NK-92 treated with Interleukin-12 subunit alpha and Interleukin-12 subunit beta, amount 100 ng/mL, for 24 hours (cell line): ENCODE measurements at regions not wholly inside any gene's neighbourhood (a gene's known extent, or its start where the extent isn't known, plus 50 kb on each side); places are given as distances from the start of the nearest gene placed in this dataset.

Source experiments
- DNase-seq: peaks from one replicate; lab custom pipeline; 2025; lab: John Stamatoyannopoulos, UW

GRCh38 chr12:111196532-111196931, 172.4 kb downstream of the PHETA1 start:
- no peak for DNase-seq

GRCh38 chr12:111195316-111195715, 173.6 kb downstream of the PHETA1 start:
- no peak for DNase-seq

- DNase-seq = no peak
Observed at GRCh38 chr12:111194703-111195051, 174.2 kb downstream of the PHETA1 start.

- no peak for DNase-seq
Observed at GRCh38 chr12:111193977-111194702, 174.8 kb downstream of the PHETA1 start.

- DNase-seq = no peak
Observed at GRCh38 chr12:111193496-111193895, 175.4 kb downstream of the PHETA1 start.

GRCh38 chr12:111193067-111193466, 175.8 kb downstream of the PHETA1 start:
- DNase-seq = no peak

GRCh38 chr12:111192647-111193046, 176.2 kb downstream of the PHETA1 start:
- no peak for DNase-seq

- DNase-seq = no peak
Observed at GRCh38 chr12:111190741-111191526, 178.0 kb downstream of the PHETA1 start.

GRCh38 chr12:111189792-111190191, 179.1 kb downstream of the PHETA1 start:
- no peak for DNase-seq

- DNase-seq = no peak
Observed at GRCh38 chr12:111188436-111188835, 180.5 kb downstream of the PHETA1 start.

- no peak for DNase-seq
Observed at GRCh38 chr12:111186347-111186746, 182.5 kb downstream of the PHETA1 start.

GRCh38 chr12:111185889-111186227, 183.0 kb downstream of the PHETA1 start:
- DNase-seq = no peak

GRCh38 chr12:111185206-111185888, 183.5 kb downstream of the PHETA1 start:
- no peak for DNase-seq

GRCh38 chr12:111184161-111184560, 184.7 kb downstream of the PHETA1 start:
- DNase-seq = no peak

GRCh38 chr12:111183094-111183493, 185.8 kb downstream of the PHETA1 start:
- no peak for DNase-seq

- DNase-seq = no peak
Observed at GRCh38 chr12:111182382-111182781, 186.5 kb downstream of the PHETA1 start.

GRCh38 chr12:111181143-111181726, 187.7 kb downstream of the PHETA1 start:
- no peak for DNase-seq

GRCh38 chr12:111180426-111181142, 188.3 kb downstream of the PHETA1 start:
- no peak for DNase-seq

GRCh38 chr12:111178181-111179081, 190.5 kb downstream of the PHETA1 start:
- DNase-seq = no peak

GRCh38 chr12:111175396-111176094, 193.3 kb downstream of the PHETA1 start:
- DNase-seq = no peak
